ENCODE measurements at regions not wholly inside any gene's neighbourhood (a gene's known extent, or its start where the extent isn't known, plus 50 kb on each side); places are given as distances from the start of the nearest gene placed in this dataset.

GRCh38 chr10:109191341-109191740, 732.0 kb downstream of the XPNPEP1 start:
- intact Hi-C loops (cut with micrococcal nuclease; ENCODE audit: unreplicated experiment) = no loop called here
- no TSS peak for BruUV-seq (replicated peaks)
- CTCF ChIA-PET = no interaction called here
- POLR2A ChIA-PET = no interaction called here
- no peaks in the 10 kb centered on the region for H3K27me3 ChIP-seq (replicated peaks; ENCODE audit: control insufficient read depth, insufficient read depth, low read length)
- Mint-ChIP-seq H3K27ac (ENCODE audit: unreplicated experiment) (no peak overlapping the region), H3K9me3 (ENCODE audit: unreplicated experiment) (peaks cover 34% of the 10 kb centered on the region), H3K4me3 (ENCODE audit: unreplicated experiment) (no peak overlapping the region), H3K4me1 (ENCODE audit: low read depth, unreplicated experiment) (peaks cover 7% of the 10 kb centered on the region), H3K36me3 (ENCODE audit: insufficient read depth, unreplicated experiment) (no peaks in the 10 kb centered on the region), H3K27me3 (ENCODE audit: insufficient read depth, unreplicated experiment) (no peaks in the 10 kb centered on the region)
- no peak overlapping the region for H3K4me3 ChIP-seq (ENCODE audit: low read depth, low read length)
- H3K36me3 ChIP-seq (ENCODE audit: control insufficient read depth, insufficient read depth, low read length) = no peaks in the 10 kb centered on the region
- no peak for DNase-seq
- H3K9me3 ChIP-seq = peaks cover 6% of the 10 kb centered on the region
- no peaks in the 10 kb centered on the region; the same call in 1 of the 2 replicates for H3K4me1 ChIP-seq
- TF ChIP-seq CTCF (IDR thresholded peaks at IDR 0.05; ENCODE audit: insufficient read depth in 1 of 2, low read depth in 1 of 2, low read length in 1 of 2, severe bottlenecking in 1 of 2, unreplicated experiment in 1 of 2) = no peak

- Histone ChIP-seq H3K4me3 (ENCODE audit: low read depth, low read length) (no peak overlapping the region), H3K9me3 (peaks cover 22% of the 10 kb centered on the region), H3K4me1 (no peaks in the 10 kb centered on the region; the same call in 1 of the 2 replicates), H3K27me3 (replicated peaks; ENCODE audit: control insufficient read depth, insufficient read depth, low read length) (no peaks in the 10 kb centered on the region), H3K36me3 (ENCODE audit: control insufficient read depth, insufficient read depth, low read length) (no peaks in the 10 kb centered on the region)
- no peak overlapping the region for H3K27ac Mint-ChIP-seq (ENCODE audit: unreplicated experiment)
- intact Hi-C loops (cut with micrococcal nuclease; ENCODE audit: unreplicated experiment) = no loop called here
- ChIA-PET POLR2A (no interaction called here), CTCF (no interaction called here)
- DNase-seq = no peak
- H3K4me3 Mint-ChIP-seq (ENCODE audit: unreplicated experiment) = no peak overlapping the region
- peaks cover 2% of the 10 kb centered on the region for H3K4me1 Mint-ChIP-seq (ENCODE audit: low read depth, unreplicated experiment)
- no peak for TF ChIP-seq CTCF (IDR thresholded peaks at IDR 0.05; ENCODE audit: insufficient read depth in 1 of 2, low read depth in 1 of 2, low read length in 1 of 2, severe bottlenecking in 1 of 2, unreplicated experiment in 1 of 2)
- no peaks in the 10 kb centered on the region for H3K27me3 Mint-ChIP-seq (ENCODE audit: insufficient read depth, unreplicated experiment)
- H3K9me3 Mint-ChIP-seq (ENCODE audit: unreplicated experiment) = peaks cover 51% of the 10 kb centered on the region
- no TSS peak for BruUV-seq (replicated peaks)
- no peaks in the 10 kb centered on the region for H3K36me3 Mint-ChIP-seq (ENCODE audit: insufficient read depth, unreplicated experiment)
Observed at GRCh38 chr10:109187677-109188076, 735.6 kb downstream of the XPNPEP1 start.

GRCh38 chr10:109183366-109183765, 739.9 kb downstream of the XPNPEP1 start:
- Mint-ChIP-seq H3K27ac (ENCODE audit: unreplicated experiment) (no peak overlapping the region), H3K27me3 (ENCODE audit: insufficient read depth, unreplicated experiment) (no peaks in the 10 kb centered on the region), H3K4me1 (ENCODE audit: low read depth, unreplicated experiment) (no peaks in the 10 kb centered on the region), H3K36me3 (ENCODE audit: insufficient read depth, unreplicated experiment) (no peaks in the 10 kb centered on the region), H3K9me3 (ENCODE audit: unreplicated experiment) (peaks cover 38% of the 10 kb centered on the region), H3K4me3 (ENCODE audit: unreplicated experiment) (no peak overlapping the region)
- H3K4me3 ChIP-seq (ENCODE audit: low read depth, low read length) = no peak overlapping the region
- intact Hi-C loops (cut with micrococcal nuclease; ENCODE audit: unreplicated experiment) = no loop called here
- ChIA-PET CTCF (no interaction called here), POLR2A (no interaction called here)
- BruUV-seq (replicated peaks) = no TSS peak
- no peaks in the 10 kb centered on the region for H3K27me3 ChIP-seq (replicated peaks; ENCODE audit: control insufficient read depth, insufficient read depth, low read length)
- no peaks in the 10 kb centered on the region for H3K36me3 ChIP-seq (ENCODE audit: control insufficient read depth, insufficient read depth, low read length)
- no peaks in the 10 kb centered on the region for H3K4me1 ChIP-seq
- TF ChIP-seq CTCF (IDR thresholded peaks at IDR 0.05; ENCODE audit: insufficient read depth in 1 of 2, low read depth in 1 of 2, low read length in 1 of 2, severe bottlenecking in 1 of 2, unreplicated experiment in 1 of 2) = no peak
- H3K9me3 ChIP-seq = peaks cover 17% of the 10 kb centered on the region
- DNase-seq = no peak
